MM.1S (cell line): ENCODE measurements at regions not wholly inside any gene's neighbourhood (a gene's known extent, or its start where the extent isn't known, plus 50 kb on each side); places are given as distances from the start of the nearest gene placed in this dataset.

Experiments used
- DNase-seq: peaks from one replicate; pipeline ENCODE4 v3.0.0-alpha.2; 2015
- H2AFZ ChIP-seq: fragments of 300-600 bp; sonication (generic); 2 replicates; pipeline ENCODE4 v1.6.0; 2016; ENCODE audit warnings: antibody characterized with exemption, low read length
- H3F3A ChIP-seq: fragments of 300-600 bp; sonication (generic); 2 replicates; pipeline ENCODE4 v1.6.1; 2016; ENCODE audit warnings: mild to moderate bottlenecking, antibody characterized with exemption, low read length, moderate library complexity, mixed read lengths; ENCODE audit not compliant: insufficient read depth
- H3K27ac ChIP-seq: fragments of 300-600 bp; sonication (generic); 2 replicates; pipeline ENCODE4 v1.5.1; 2016; ENCODE audit warnings: mild to moderate bottlenecking, low read length
- H3K27me3 ChIP-seq: fragments of 300-600 bp; sonication (generic); replicated peaks from 2 replicates; pipeline ENCODE4 v1.6.0; 2016; ENCODE audit warnings: low read length; ENCODE audit not compliant: insufficient read depth
- H3K36me3 ChIP-seq: fragments of 300-600 bp; sonication (generic); replicated peaks from 2 replicates; pipeline ENCODE4 v1.6.1; 2016; ENCODE audit warnings: mild to moderate bottlenecking, low read length, mixed read lengths; ENCODE audit not compliant: insufficient read depth
- H3K4me1 ChIP-seq: fragments of 300-600 bp; sonication (generic); 2 replicates; pipeline ENCODE4 v1.6.1; 2016; ENCODE audit warnings: low read length, mixed read lengths
- H3K4me2 ChIP-seq: fragments of 300-600 bp; sonication (generic); 2 replicates; pipeline ENCODE4 v1.6.0; 2016; ENCODE audit warnings: low read depth, low read length
- H3K4me3 ChIP-seq: fragments of 300-600 bp; sonication (generic); 2 replicates; pipeline ENCODE4 v1.5.1; 2016; ENCODE audit warnings: low read length, mixed read lengths
- H3K79me2 ChIP-seq: fragments of 300-600 bp; sonication (generic); 2 replicates; pipeline ENCODE4 v1.6.1; 2016; ENCODE audit warnings: mixed run types, low read length, mixed read lengths
- H3K9ac ChIP-seq: fragments of 300-600 bp; sonication (generic); 2 replicates; pipeline ENCODE4 v1.6.1; 2016; ENCODE audit warnings: low read length, mixed read lengths
- H3K9me2 ChIP-seq: fragments of 300-600 bp; sonication (generic); replicated peaks from 2 replicates; pipeline ENCODE4 v1.6.1; 2016; ENCODE audit warnings: mild to moderate bottlenecking, low read length, mixed read lengths; ENCODE audit not compliant: insufficient read depth
- H3K9me3 ChIP-seq: fragments of 300-600 bp; sonication (generic); replicated peaks from 2 replicates; pipeline ENCODE4 v1.6.1; 2016; ENCODE audit warnings: mild to moderate bottlenecking, low read length, mixed read lengths; ENCODE audit not compliant: insufficient read depth
- H4K20me1 ChIP-seq: fragments of 300-600 bp; sonication (generic); 2 replicates; pipeline ENCODE4 v1.6.1; 2016; ENCODE audit warnings: mild to moderate bottlenecking, low read length, moderate library complexity, mixed read lengths; ENCODE audit not compliant: insufficient read depth
- EZH2 ChIP-seq: fragments of 300-600 bp; sonication (generic); optimal IDR thresholded peaks from 2 replicates; pipeline ENCODE3; 2017; ENCODE audit warnings: low read depth, mild to moderate bottlenecking, antibody characterized with exemption, low read length, mixed read lengths
- EZH2phosphoT487 ChIP-seq: fragments of 300-600 bp; sonication (generic); IDR thresholded peaks from 2 replicates; pipeline ENCODE4 v1.6.1; 2018; ENCODE audit warnings: antibody characterized with exemption, low read length
- TF ChIP-seq, protein P1 (sequence below): fragments of 300-600 bp; sonication (generic); IDR thresholded peaks from 2 replicates; pipeline ENCODE4 v1.5.1; 2016; ENCODE audit warnings: antibody characterized with exemption, low read length, mixed read lengths

DNA sequence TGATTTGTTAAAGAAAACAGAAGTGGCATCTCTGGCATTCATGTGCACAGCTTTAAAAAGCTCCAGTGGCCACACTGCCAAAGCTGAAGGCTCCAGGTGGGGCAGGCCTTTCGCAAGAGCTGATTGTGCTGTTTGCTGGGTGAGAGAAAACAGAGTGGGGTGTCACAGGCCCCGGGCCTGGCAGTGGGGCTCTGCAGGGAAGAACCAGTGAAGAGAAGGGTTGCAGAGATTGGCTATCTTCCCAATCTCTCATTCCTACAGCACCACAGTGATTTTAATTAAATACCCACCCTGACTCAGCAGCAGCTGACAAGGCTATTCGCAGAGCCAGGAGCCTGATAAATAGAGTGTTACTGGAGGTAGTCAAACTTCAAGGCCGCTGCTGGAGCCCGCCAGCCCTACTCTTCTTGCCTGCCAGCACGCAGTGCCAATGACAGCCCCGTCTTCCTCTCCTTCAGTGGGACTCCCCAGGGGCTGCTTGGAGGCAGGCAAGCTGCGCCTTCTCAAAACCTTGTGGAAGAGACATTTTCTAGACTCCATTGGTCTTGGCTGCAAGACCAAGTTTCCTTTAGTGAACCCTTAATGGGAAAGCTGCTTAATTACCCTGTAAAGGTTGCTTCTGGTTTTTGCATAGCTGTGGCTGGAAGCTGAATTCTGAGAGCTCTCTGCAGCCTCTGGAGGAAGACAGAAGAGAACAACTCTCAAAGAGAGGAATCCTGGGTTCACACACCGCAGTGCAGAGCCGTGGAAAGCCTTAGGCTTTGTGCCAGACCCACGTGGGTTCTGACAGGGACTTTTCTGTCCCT lies 225.8 kb upstream of the SLCO3A1 start:
- Histone ChIP-seq H2AFZ (no peak overlapping the region), H3K4me1 (no peaks in the 10 kb centered on the region), H3K9ac (no peak overlapping the region), H3K9me3 (no peaks in the 10 kb centered on the region), H3K79me2 (no peaks in the 10 kb centered on the region), H3K27ac (no peak overlapping the region), H3F3A (no peaks in the 10 kb centered on the region), H3K27me3 (no peaks in the 10 kb centered on the region), H3K36me3 (no peaks in the 10 kb centered on the region), H3K4me3 (no peak overlapping the region), H3K9me2 (no peaks in the 10 kb centered on the region), H3K4me2 (no peak overlapping the region), H4K20me1 (no peaks in the 10 kb centered on the region)
- TF ChIP-seq, protein P1, sequence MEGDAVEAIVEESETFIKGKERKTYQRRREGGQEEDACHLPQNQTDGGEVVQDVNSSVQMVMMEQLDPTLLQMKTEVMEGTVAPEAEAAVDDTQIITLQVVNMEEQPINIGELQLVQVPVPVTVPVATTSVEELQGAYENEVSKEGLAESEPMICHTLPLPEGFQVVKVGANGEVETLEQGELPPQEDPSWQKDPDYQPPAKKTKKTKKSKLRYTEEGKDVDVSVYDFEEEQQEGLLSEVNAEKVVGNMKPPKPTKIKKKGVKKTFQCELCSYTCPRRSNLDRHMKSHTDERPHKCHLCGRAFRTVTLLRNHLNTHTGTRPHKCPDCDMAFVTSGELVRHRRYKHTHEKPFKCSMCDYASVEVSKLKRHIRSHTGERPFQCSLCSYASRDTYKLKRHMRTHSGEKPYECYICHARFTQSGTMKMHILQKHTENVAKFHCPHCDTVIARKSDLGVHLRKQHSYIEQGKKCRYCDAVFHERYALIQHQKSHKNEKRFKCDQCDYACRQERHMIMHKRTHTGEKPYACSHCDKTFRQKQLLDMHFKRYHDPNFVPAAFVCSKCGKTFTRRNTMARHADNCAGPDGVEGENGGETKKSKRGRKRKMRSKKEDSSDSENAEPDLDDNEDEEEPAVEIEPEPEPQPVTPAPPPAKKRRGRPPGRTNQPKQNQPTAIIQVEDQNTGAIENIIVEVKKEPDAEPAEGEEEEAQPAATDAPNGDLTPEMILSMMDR = no peak
- TF ChIP-seq EZH2 (no peak), EZH2phosphoT487 (no peak)
- no peak for DNase-seq

DNA sequence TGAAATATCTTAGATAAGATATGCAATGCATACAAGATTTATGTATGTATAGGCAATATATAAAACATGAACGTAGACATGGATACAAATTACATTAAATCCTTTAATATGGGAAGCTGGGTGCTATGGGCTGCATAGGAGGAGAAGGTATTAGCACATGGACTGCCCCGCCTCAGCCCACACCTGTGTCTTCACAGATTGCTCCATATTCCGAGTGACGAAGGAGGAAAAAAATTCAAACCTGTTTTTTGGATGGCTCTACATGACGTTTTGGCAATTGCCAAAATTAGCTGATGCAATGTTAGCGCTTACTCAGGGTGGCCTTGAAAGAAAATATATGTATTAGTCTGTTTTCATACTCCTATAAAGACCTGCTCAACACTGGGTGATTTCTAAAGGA lies 223.4 kb upstream of the SLCO3A1 start:
- Histone ChIP-seq H3K9me3 (no peaks in the 10 kb centered on the region), H2AFZ (no peak overlapping the region), H3K4me1 (no peaks in the 10 kb centered on the region), H4K20me1 (no peaks in the 10 kb centered on the region), H3K4me2 (no peak overlapping the region), H3K27ac (no peak overlapping the region), H3K79me2 (no peaks in the 10 kb centered on the region), H3K4me3 (no peak overlapping the region), H3K36me3 (no peaks in the 10 kb centered on the region), H3K27me3 (no peaks in the 10 kb centered on the region), H3K9me2 (no peaks in the 10 kb centered on the region), H3F3A (no peaks in the 10 kb centered on the region), H3K9ac (no peak overlapping the region)
- TF ChIP-seq EZH2 (no peak), EZH2phosphoT487 (no peak)
- TF ChIP-seq, protein P1 = no peak
- no peak for DNase-seq

DNA sequence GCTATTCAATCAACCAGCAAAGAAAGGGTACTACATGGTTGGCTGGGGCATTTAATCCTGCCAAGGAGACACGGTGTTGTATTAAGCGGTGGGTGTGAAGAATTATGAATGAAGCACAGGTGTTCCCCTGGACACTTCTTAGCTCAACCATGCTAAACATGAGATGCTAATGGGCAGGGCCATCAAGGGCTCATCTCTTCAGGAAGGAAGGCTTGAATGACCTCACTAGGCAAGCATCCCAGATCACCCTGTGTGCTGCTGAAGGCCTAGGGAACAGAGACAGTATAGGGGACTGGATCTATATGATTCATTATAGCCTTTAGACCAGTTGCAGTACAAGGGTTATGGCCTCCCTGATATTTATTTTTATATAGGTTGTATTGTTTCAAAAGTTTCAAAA lies 221.3 kb upstream of the SLCO3A1 start:
- Histone ChIP-seq H3K9me2 (no peaks in the 10 kb centered on the region), H3K4me1 (no peaks in the 10 kb centered on the region), H3K9ac (no peak overlapping the region), H3K9me3 (no peaks in the 10 kb centered on the region), H3F3A (no peaks in the 10 kb centered on the region), H3K36me3 (no peaks in the 10 kb centered on the region), H3K4me3 (no peak overlapping the region), H3K4me2 (no peak overlapping the region), H3K27me3 (no peaks in the 10 kb centered on the region), H3K27ac (no peak overlapping the region), H3K79me2 (no peaks in the 10 kb centered on the region), H4K20me1 (no peaks in the 10 kb centered on the region), H2AFZ (no peak overlapping the region)
- TF ChIP-seq EZH2phosphoT487 (no peak), EZH2 (no peak)
- TF ChIP-seq, protein P1 = no peak
- no peak for DNase-seq
